Activated CD4-positive, CD25-positive, alpha-beta regulatory T cell treated with anti-CD3 and anti-CD28 coated beads, Interleukin-2, amount 50 U/mL, for 24 hours (primary cell): ENCODE measurements at regions not wholly inside any gene's neighbourhood (a gene's known extent, or its start where the extent isn't known, plus 50 kb on each side); places are given as distances from the start of the nearest gene placed in this dataset.
A peak's percentile ranks its signal among the peaks of the same experiment; 100 is the strongest.
"Not testable (repeated sequence)": the region's sequence is repeated elsewhere in the genome, so short reads cannot be mapped to it uniquely, and the experiment has no call there.

Source experiments
- ATAC-seq, 2 donors: fragments of 150-1000 bp; cut with Tn5 transposase; one replicate each; pipeline ENCODE4 v1.10.0; 2021; ENCODE audit warnings: mild to moderate bottlenecking in 1 of 2, moderate library complexity in 1 of 2

DNA sequence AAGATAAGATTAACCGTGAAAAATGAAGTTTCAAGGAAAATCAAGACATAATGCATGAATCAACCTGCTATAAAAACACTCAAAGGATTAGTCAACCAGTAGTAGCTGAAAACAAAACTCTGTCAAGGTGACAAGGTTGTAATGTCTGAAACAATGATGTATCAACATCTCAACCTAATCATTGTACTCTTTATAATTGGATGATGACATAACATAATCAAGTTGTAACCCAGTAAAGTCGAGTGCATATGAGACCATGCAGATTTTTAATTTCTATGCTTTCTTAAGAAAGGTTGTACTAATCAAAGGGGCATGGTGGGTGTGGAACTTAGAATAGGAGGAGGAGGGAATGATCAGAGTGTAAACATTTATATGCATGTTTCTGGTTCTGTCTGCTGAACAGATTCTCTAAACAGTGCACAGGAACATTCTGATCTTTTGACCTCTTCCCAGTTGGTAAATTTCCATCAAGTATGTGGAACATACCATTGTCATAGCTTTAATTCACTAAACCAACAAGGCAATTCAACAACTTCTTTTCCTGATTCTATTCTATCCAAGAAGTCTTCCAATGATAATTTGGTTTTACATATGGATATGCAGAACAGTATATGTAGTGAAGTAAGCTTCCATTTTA is 253.7 kb downstream of the TTC6 start:
- ATAC-seq, result no peak

DNA sequence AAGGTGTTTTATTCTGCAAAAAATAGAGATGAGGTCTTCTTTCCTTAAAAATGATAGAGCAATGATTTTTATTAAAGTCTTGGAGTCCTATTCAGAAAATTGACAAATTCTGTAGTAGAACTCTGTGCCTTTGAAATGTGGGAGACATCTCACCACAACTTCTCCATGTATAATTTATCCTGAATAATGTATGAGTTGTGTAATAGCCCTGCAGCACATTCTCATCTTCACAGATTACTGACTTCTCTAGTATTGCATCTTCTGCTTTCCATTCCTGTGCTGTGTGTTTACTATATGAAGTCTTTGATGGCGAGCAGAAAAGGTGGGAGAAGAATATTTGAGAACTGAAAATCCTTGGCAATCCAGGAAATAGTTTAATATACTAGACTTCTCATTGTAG is 255.6 kb downstream of the TTC6 start:
- no peak for ATAC-seq

DNA sequence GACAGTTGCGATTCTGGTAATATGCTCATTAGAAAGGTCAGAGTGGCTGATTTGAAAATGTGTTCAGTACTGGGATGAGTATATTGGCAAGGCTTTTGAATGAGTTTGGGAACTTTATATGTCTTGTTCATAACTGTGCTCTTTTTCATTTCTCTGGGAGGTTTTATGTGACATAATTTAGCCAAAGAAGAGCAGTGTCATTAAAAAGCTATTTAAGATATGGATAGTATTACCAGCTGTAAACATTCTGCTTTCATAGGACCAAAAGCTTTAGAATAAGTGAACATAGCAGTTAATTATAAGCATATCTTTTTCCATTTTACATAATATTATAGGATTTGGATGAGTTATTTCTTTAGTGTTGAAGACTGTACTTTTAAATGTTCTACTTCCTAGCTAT is 260.4 kb downstream of the TTC6 start:
- no peak for ATAC-seq

DNA sequence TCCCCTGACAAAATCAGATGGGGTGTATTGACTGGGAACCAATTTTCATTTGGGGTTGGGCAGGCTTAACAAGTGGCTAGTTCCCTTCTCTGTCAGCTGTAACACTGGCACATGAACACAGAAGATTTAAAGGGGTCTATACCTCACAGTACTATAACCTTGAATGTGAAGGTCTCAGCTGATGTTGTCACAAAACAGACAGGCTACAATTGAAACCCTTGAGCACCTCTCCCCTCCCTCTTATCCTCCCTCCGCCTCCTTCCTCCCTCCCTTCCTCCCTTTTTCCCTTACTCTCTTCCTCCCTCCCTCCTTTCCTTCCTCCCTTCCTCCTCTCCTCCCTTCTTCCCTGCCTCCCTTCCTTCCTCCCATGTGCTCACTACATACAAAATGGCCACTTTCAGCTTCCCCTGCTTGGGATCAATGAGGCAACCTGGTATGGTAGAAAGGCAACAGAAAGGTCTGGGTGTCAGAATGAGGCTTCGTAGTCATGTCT is 262.4 kb downstream of the TTC6 start:
- ATAC-seq, result no peak

DNA sequence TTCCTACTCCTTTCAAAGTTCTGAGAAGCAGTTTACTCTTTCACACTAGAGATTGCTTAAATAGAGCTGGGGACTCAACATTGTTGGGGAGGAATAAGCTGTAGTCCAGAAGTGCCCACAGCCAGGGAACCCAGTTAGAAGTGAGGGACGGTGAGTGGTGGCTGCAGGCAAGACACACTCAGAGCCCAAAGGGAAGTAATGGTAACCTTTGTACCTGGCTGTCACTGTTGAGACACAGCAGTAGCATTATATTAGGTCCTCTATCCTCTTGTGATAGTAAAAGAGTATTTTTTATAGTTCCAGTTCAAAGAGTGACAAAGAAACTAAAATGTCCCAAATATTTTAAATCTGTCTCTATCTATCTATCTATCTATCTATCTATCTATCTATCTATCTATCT is 263.3 kb downstream of the TTC6 start:
- ATAC-seq, result no peak

DNA sequence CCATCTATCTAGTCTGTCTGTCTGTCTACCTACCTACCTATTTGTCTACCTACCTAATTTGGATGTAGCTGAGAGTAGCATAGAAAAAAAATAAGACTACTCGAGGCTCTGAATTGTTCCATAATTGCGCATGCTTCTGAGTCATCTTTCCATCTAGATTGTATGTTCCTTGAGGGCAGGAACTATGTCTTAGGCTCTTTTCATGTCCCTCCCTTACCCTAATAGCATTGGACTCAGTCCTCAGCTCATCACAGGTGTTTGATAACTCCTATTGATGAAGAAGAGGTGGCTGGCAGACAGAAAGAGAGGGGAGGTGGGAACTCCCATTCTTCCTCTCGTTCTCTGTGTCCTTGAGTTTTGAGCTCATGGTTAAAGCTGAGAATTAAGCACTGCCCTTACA is 263.7 kb downstream of the TTC6 start:
- no peak for ATAC-seq

DNA sequence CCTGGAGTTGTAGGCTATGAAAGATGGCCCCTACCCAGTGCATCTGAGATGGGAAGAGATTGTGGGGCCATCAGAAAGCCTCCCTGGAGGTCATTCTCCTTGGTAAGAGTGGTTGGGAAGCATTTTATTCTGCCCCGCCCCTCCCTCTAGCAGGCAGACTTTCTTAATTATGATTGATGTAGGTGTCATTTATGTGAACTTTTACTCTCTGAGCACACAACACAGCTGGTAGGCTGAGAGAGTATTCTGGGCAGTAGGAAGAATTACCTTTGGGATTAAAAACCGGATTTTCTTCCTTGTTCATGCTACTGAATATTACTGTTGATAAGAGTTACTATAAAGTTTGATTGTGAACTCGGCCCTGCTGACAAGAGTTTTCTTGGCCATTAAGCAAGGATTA is 266.8 kb downstream of the TTC6 start:
- no peak for ATAC-seq

DNA sequence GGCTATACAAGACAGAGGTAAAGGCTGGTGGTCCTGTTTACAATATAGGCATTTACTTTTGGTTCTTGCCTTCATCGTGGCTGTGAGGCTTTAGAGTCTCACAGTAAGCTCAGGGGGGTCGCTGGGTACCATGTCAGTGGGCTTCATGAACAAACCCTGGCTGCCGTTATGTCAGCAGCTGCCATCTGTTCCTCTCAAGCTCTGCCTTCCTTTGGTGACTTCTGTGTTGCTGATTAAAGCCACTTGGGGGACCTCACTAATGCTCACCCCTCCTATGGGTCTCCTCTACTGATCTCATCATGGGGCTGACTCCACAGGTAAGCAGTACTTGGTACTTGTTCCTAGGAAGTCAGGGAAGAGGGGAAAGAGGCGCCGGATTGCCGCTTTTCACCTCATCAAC is 268.7 kb downstream of the TTC6 start:
- no peak for ATAC-seq

DNA sequence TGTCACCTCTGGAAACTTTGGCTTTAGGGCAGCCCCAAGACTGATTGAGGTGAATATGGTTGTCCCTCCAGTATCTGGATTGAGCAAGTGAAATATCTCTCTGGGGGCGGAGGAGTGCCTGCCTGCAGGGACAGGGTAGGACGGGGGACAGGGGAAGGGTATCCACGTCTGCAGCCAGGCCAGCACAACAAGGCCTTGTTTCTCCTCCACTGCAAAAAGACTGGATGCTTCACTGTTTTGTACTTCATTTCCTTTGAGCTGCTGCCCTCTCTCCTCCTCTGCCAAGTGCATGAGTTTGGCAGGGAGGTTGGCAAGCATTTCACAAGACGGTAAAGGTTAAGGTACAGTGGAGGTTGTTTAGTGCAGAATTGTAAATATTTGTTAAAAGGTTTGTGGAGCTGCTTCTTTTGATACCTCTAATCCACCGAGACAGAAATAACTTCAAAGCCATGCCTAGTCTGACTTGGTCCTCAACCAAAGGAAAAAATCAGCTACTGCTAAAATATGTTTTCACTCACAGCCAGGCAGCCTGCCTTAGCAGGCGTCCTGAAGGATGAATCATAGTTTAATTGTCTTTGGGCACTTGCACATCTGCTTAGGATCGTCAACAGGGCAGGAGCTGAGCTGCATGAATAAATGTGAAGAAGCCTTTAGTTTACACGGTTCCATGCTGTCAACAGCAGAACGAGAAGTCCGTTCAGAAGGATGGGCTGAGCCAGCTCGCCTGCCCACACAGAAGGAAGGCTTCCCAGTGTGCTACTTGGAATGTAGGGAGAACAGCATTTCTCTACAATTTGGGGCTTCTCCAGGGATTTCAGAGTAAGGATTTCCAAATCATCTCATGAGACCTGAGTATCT is 269.7 kb downstream of the TTC6 start:
- ATAC-seq, result no peak

DNA sequence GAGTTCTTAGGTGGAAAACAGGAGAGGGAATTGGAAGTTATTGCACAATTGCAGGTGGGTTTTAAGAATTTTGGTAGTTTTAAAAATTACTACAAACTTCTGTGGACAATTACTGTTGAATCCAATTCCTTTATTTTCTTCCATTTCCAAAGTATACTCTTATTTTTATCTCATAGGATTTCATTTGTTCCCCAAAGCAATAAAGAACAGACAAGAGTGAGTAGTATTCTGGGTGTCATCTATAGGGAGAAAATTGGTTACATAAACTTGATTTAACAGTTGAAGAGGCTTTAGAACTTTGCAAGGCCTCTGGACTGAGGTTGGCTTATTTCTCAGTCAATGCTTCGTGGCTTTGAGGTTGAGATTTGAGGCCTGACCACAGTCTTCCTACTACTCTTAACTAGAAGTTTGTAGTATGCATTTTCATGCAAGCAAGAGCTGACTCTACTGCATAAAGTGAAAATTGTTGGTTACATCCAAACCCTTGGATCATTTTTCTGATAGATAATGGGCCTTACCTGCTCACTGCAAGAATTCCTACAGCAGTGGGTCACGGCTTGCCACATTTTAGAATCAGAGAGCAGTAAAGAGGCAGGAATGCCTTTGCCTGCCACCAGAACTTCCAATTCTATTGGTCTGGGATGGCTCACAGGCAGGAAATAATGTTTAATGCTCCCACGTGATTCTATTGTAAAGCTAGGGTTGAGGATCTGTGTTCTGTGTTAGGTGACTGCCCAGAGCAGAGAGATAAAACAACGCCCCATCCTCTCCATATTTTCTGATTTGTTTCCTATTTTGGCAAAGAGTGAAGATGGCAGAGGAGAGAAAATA is 270.5 kb downstream of the TTC6 start:
- ATAC-seq, result no peak

DNA sequence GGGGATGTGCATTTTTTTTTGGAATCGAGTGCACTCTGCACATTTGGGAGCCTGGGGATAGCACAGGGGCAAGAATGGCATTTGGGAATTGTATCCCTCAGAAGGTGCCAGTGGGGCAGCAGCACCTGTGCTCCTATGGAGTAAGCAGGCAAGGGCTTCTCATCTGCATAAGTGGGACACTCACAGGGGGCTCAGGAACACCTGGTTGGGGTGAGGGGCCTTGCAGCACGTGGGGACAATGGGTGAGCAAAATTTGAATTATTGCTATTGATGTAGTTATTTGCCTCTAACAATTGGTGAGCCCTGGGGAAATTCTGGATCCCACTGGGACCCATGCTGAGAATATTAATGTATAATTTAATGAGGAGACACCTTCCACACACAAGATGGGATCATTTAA is 274.2 kb downstream of the TTC6 start:
- ATAC-seq, result no peak

DNA sequence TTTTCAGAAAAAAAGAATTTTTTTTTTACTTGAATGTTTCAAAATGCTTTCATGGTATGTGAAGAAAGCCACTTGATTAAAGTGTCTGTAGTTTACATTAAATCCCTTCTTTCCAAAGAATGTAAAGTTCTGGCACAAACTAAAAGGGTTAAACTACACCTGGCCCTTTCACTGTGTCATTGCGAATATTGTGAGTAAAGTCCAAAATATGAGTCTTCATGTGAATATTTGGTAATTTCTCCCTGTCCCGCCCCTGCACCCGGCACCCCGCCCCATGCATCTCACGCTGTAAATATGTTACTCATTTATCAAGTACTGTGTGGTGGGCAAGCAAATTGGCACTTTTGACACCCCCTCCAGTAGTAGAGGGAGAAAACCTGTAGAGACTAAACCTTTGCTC is 274.7 kb downstream of the TTC6 start:
- ATAC-seq, result no peak

DNA sequence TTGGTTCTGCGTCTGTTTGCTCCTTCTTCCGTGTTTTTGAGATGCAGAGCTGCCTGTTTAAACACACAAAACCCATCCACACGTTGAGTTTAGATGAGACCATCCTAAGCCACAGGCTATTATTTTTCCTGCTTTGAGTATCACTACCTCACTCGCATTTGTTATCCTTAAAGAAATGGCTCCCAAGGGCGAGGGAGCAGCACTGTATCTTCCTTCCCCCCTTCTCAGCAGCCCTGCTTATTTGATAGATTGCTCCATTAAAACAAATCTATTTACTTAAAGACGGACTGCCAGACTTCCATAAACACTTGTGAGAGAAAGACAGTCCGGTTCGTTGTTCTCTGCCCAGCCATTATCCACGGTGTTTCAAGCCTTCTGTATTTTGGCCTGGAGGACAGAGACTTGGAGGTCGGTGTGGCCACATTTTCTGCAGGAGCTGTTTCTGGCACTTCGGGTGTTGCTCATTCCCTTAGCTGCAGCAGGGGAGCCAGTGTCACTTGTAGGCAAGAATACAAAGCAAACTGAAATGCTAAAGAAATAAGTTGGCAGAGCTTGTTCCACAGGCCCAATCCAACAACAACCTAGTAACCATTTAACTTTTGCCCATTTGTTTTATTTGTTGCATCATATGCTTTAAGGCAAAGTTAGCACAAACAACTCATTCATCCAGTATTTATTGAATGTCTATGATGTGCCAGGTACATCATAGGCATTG is 275.4 kb downstream of the TTC6 start:
- ATAC-seq, result no peak

DNA sequence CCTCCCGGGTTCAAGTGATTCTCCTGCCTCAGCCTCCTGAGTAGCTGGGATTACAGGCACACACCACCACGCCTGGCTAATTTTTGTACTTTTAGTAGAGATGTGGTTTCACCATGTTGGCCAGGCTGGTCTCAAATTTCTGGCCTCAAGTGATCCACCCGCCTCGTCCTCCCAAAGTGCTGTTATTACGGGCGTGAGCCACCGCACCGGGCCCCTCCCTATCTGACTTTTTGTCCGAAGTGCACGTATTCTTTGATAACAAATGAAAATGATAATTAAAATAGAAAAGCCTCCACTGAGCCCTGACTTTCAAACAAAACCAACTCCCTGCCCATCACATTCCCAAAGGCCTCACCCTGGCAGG is 278.6 kb downstream of the TTC6 start:
- not testable (repeated sequence) for ATAC-seq

DNA sequence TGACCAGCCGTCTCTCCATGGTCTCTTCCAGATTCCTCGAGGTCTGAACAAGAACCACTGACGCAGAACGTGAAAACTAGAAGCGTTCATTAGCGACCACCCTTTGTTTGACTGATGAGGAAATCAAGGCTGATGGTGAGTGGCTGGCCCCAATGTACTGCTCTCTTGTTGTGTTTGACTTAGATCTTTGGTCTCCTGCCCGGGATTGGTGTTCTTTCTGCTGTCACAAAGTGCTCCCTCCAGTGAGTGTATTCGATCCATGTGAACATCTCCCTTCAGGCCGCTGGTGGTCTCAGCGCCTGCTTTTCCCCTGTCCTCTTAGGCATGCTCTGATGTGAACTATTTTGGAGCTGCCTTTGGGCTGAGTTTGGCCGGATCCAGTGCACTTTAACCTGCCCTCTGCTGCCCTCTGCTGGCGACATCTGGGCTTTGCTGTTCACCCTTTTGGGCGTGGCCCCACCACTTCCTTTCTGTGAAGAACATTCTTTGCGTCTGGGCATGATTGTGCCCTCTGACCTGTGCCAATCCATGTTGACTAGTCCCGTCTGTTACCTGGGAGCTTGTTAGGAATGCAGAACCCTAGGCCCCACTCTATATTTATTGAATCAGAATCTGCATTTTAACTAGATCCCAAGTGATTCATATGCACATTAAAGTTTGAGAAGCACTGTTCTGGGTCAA is 279.1 kb downstream of the TTC6 start:
- ATAC-seq, result peak; percentile 48 to 55

DNA sequence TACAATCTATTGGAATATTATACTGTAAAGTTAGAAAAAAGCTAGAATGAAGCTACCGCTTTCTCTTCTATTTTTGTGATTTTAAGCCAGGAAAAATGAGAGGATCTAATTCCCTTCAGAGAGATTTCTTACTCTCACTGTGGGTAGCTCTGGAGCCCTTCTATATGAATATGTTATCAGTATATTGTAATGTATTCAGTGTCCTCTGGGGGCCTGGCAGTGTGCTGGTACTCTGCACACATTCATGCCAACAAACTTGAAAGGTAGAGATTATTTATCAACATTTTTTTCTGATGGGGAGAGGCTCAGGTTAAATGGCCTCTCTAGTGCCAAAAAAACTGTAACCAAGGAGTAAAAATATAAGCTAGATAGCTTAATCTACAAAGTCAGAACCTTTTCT is 292.8 kb downstream of the TTC6 start:
- ATAC-seq, result no peak

DNA sequence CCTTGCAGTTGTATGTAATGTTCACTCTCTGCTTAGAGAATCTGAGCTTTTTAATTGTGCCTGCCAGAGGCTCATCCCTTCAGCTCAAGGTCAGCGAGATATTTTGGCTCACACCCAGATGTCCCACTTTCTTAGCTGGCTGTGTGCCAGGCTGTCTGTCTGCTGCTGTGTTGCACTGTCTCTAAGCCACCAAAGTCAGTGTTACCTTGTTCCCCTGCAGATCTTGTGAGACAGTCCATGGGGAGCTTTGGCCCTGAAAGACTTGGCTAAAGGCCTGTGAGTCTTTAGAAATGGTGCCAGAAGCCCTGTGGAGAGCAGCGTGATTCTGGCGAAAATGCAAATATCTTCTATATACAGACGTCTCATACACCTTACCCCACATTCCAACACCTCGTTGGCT is 293.7 kb downstream of the TTC6 start:
- ATAC-seq, result no peak

DNA sequence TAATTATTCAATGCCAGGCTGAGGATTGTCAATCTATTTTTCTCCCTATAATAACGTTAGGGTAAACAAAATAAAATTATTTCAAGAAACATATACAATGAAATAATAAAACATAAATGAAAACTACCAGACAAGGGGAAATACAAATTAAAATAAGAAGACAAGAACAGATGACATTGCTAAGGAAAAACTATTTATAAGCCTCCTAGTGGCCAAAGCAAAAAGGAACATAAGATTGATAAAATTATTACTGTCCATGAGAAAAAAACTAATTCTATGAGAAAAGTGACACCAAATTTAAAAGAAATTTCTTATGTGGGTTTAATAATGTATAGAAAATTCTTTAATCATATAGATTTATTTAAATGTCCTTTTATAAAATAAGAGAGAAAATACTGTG is 294.7 kb downstream of the TTC6 start:
- no peak for ATAC-seq

DNA sequence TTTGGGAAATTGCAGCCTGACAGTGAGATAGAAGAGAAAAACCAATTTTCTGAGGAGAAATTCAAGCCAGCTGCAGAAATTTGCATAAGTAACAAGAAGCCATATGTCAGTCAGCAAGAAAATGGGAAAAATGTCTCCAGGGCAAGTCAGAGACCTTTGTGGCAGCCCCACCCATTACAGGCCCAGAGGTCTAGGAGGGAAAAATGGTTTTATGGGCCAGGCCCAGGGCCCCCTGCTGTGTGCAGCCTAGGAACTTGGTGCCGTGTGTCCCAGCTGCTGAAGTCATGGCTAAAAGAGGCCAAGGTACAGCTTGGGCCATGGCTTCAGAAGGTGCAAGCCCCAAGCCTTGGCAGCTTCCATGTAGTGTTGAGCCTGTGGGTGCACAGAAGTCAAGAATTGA is 296.1 kb downstream of the TTC6 start:
- ATAC-seq, result not testable (repeated sequence)

DNA sequence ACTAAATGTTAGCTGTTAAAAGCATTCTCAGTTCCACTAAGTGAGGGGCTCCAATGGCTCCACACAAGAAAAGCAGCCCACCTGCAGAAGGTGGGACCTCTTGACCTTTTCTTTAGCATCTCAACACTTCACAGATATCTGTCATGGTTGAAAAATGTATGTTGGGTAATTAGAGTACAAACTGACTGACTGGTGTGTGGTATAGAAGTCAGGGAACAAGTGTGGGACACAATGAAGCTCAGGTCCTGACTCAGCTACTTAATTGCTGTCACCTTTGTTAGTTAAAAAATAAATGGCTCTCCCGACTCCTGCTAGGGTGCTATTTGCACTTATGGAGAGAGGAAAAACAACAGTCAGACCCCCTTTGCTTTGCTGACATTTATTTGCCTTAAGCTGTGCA is 299.0 kb downstream of the TTC6 start:
- ATAC-seq, result no peak

DNA sequence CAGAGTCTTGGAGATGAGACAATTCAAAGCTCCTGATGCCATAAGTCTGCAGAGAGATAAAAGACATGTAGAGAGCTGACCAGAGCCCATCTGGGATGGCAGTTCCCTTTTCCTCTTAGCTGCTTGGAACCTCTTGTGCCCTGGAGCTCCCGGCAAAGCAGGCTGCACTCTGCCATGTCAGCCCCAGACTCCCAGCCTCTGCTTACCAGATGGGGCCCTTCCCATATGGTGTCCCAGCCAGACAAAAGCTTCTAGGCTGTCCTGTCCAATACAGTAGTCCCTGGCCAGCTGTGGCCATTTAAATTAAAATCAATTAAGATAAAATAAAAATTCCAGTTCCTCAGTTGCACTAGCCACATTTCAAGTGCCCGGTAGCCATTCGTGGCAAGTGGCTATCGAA is 303.9 kb downstream of the TTC6 start:
- no peak for ATAC-seq

DNA sequence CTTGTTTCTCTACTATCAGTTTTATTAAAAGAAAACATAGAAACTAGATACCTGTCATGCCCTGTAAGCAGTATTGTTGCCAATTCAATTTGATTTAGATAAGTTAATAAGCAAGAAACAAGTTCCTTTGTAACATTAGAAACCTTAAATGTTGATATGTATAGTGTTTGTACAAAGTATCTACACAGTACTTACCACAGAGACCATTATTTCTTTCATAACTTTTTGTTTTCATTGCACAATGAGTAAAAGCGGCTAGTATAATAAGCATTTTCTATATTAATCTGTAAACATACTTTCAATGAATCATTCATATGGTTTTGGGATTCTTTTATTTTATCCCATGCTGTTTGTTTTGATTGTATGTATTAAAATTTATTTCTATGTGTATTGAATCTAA is 305.1 kb downstream of the TTC6 start:
- ATAC-seq, result no peak
